K562 (cell line): ENCODE measurements at regions not wholly inside any gene's neighbourhood (a gene's known extent, or its start where the extent isn't known, plus 50 kb on each side); places are given as distances from the start of the nearest gene placed in this dataset.

ENCODE experiments used
- ATAC-seq: fragments of 200-7000 bp; cut with Tn5 transposase; 3 replicates; pipeline ENCODE4 v1.9.1; 2020; ENCODE audit warnings: moderate library complexity
- BruUV-seq: library from RNA; stranded (reverse); fragments of 400-500 nt; replicated peaks from 2 replicates; lab custom pipeline; 2021; lab: Mats Ljungman, UMichigan
- CTCF ChIA-PET: fragments of 300-600 bp; formaldehyde crosslinking; extraction: SDS; loops from one replicate; lab custom pipeline; 2021; ENCODE audit warnings: low intra/inter-chr PET ratio; lab: Yijun Ruan, JAX
- POLR2A ChIA-PET: fragments of 300-600, 350-650 bp; sonication (Branson Sonifier 250); formaldehyde crosslinking; extraction: SDS; loops from one replicate; lab custom pipeline; 2021; ENCODE audit warnings: antibody characterized with exemption, inconsistent platforms; lab: Yijun Ruan, JAX
- DNase-seq, 4 experiments: peaks; one replicate each; pipeline versions ENCODE4 v3.0.0 to v3.0.0-alpha.2; 2011 to 2018; ENCODE audit warnings: low spot score in 3 of 4, mixed read lengths in 3 of 4; ENCODE audit errors: extremely low read depth in 1 of 4
- FAIRE-seq: peaks from 2 replicates; lab custom pipeline; 2011; peaks lifted over from hg19 to GRCh38; lab: Jason Lieb, UNC
- H2AFZ ChIP-seq: 2 replicates; pipeline ENCODE4 v1.6.0; 2011; ENCODE audit warnings: low read depth, low read length, control low read depth, inconsistent platforms
- H3K27ac ChIP-seq: fragments of 200-600 bp; 3 replicates; pipeline ENCODE4 v1.8.0; 2011; ENCODE audit warnings: low read depth, mild to moderate bottlenecking, control low read depth, inconsistent platforms, low read length, moderate library complexity, mixed read lengths; ENCODE audit errors: extremely low read depth
- H3K27me3 ChIP-seq, 2 experiments: fragments of 300-600 bp in 1 of 2; 2 replicates in 1 of 2; 3 replicates in 1 of 2; pipeline versions ENCODE4 v1.6.0 to v1.8.0; 2011; ENCODE audit warnings: inconsistent platforms in 2 of 2, low read length in 2 of 2, mild to moderate bottlenecking in 1 of 2, mixed read lengths in 1 of 2, moderate library complexity in 1 of 2; ENCODE audit not compliant: control insufficient read depth in 2 of 2, insufficient read depth in 2 of 2
- H3K36me3 ChIP-seq: fragments of 300-600 bp; 3 replicates; pipeline ENCODE4 v1.8.0; 2011; ENCODE audit warnings: mild to moderate bottlenecking, low read length, inconsistent platforms; ENCODE audit not compliant: control insufficient read depth, insufficient read depth
- H3K4me1 ChIP-seq, 2 experiments: fragments of 200-600 bp in 1 of 2; replicated peaks in 1 of 2; 2 replicates in 1 of 2; 3 replicates in 1 of 2; pipeline versions ENCODE4 v1.5.1 to v1.8.0; 2011; ENCODE audit warnings: inconsistent platforms in 2 of 2, low read length in 2 of 2, mild to moderate bottlenecking in 1 of 2, mixed read lengths in 1 of 2, moderate library complexity in 1 of 2; ENCODE audit not compliant: control insufficient read depth in 2 of 2, insufficient read depth in 2 of 2
- H3K4me2 ChIP-seq: 2 replicates; pipeline ENCODE4 v1.6.1; 2011; ENCODE audit warnings: low read length, control low read depth, inconsistent platforms, mixed read lengths; ENCODE audit not compliant: insufficient read depth
- H3K4me3 ChIP-seq: fragments of 200-600 bp; sonication (generic), shearing (Covaris generic); 2 replicates; pipeline ENCODE4 v1.5.1; 2016; ENCODE audit warnings: control low read depth, inconsistent platforms
- H3K79me2 ChIP-seq: fragments of 200-600 bp; 3 replicates; pipeline ENCODE4 v1.8.0; 2011; ENCODE audit warnings: low read length, inconsistent platforms; ENCODE audit not compliant: control insufficient read depth, insufficient read depth
- H3K9ac ChIP-seq, 2 experiments: 2 replicates each; pipeline versions ENCODE4 v1.6.0 to v1.6.1; 2011; ENCODE audit warnings: low read depth in 2 of 2, low read length in 2 of 2, control low read depth in 1 of 2, inconsistent platforms in 1 of 2, mild to moderate bottlenecking in 1 of 2, mixed read lengths in 1 of 2; ENCODE audit not compliant: insufficient read depth in 1 of 2
- H3K9me1 ChIP-seq: one replicate; pipeline ENCODE4 v1.6.0; 2011; ENCODE audit warnings: inconsistent platforms, mild to moderate bottlenecking, low read length, moderate library complexity; ENCODE audit not compliant: control insufficient read depth, insufficient read depth
- H3K9me3 ChIP-seq: replicated peaks from 2 replicates; pipeline ENCODE4 v1.5.1; 2011; ENCODE audit warnings: low read depth, low read length, inconsistent platforms; ENCODE audit not compliant: control insufficient read depth, insufficient read depth
- H4K20me1 ChIP-seq: replicated peaks from 2 replicates; pipeline ENCODE4 v1.6.1; 2011; ENCODE audit warnings: low read length, inconsistent platforms, mixed read lengths; ENCODE audit not compliant: control insufficient read depth, insufficient read depth
- ELF2 ChIP-seq: fragments of 250-450 bp; sonication (Bioruptor Pico); IDR thresholded peaks from 2 replicates; pipeline ENCODE4 v1.5.0; 2021; ENCODE audit warnings: mild to moderate bottlenecking
- MEF2A ChIP-seq: IDR thresholded peaks from 2 replicates; pipeline ENCODE4 v1.6.1; 2011; ENCODE audit warnings: low read depth, mild to moderate bottlenecking, low read length, moderate library complexity; ENCODE audit not compliant: control insufficient read depth
- PCBP2 ChIP-seq: fragments of 200-400 bp; formaldehyde crosslinking; IDR thresholded peaks from 2 replicates; pipeline ENCODE4 v1.6.1; 2018; ENCODE audit warnings: low read length, low read depth, mild to moderate bottlenecking, moderate library complexity; ENCODE audit not compliant: poor library complexity, severe bottlenecking
- PRPF4 ChIP-seq: fragments of 200-400 bp; formaldehyde crosslinking; IDR thresholded peaks from one replicate; pipeline ENCODE4 v1.6.1; 2017; ENCODE audit warnings: low read length, low read depth, mild to moderate bottlenecking; ENCODE audit not compliant: insufficient read depth, poor library complexity, severe bottlenecking
- RAD21 ChIP-seq, 2 experiments: fragments of 250-450 bp in 1 of 2; fragments of 450-650 bp in 1 of 2; sonication (Bioruptor Pico) in 1 of 2; formaldehyde crosslinking in 1 of 2; IDR thresholded peaks in 1 of 2; conservative IDR thresholded peaks in 1 of 2; 2 replicates each; pipeline versions ENCODE4 v1.4.0 to v1.8.0; 2020 to 2022; ENCODE audit warnings: mild to moderate bottlenecking in 2 of 2, moderate library complexity in 1 of 2
- RB1 ChIP-seq: fragments of 450-650 bp; IDR thresholded peaks from 2 replicates; pipeline ENCODE4 v1.6.1; 2017; ENCODE audit warnings: low read depth, mild to moderate bottlenecking
- RNF2 ChIP-seq: sonication (generic); IDR thresholded peaks from 2 replicates; pipeline ENCODE4 v1.6.1; 2016
- ZNF41 ChIP-seq: fragments of 250-450 bp; sonication (Bioruptor Pico); conservative IDR thresholded peaks from 2 replicates; pipeline ENCODE4 v1.4.0; 2020; ENCODE audit warnings: mild to moderate bottlenecking
- ZNF780A ChIP-seq: fragments of 250-450 bp; sonication (Bioruptor Pico); IDR thresholded peaks from 2 replicates; pipeline ENCODE4 v1.5.0; 2021; ENCODE audit warnings: mild to moderate bottlenecking
- WGBS: fragments of 100-300 bp; shearing (Covaris generic); methylation state at CpG from one replicate; pipeline ENCODE4 v1.1.6; 2016; ENCODE audit warnings: low coverage, mixed read lengths; ENCODE audit not compliant: insufficient coverage; ENCODE audit errors: missing lambda C conversion rate; 5-methylcytosine and 5-hydroxymethylcytosine counted together
- in situ Hi-C: fragments of 300-500 bp; cut with MboI; formaldehyde crosslinking; loops from 4 replicates; pipeline ENCODE4 v1.15.0; 2018; ENCODE audit warnings: inconsistent platforms, mixed read lengths
- intact Hi-C: fragments of 100-400 bp; cut with micrococcal nuclease; formaldehyde crosslinking; loops from 2 replicates; pipeline ENCODE4 v1.14.2; 2022
- TF ChIP-seq, protein P1 (sequence below), 2 experiments: fragments of 450-650 bp; IDR thresholded peaks; 2 replicates each; pipeline ENCODE4 v1.6.1; 2016
- TF ChIP-seq, protein P2 (sequence below): sonication (generic); formaldehyde crosslinking; IDR thresholded peaks from 2 replicates; pipeline ENCODE4 v1.8.0; 2022; ENCODE audit warnings: mild to moderate bottlenecking, missing genetic modification reagents

GRCh38 chr2:173653432-173653805 is 298.7 kb downstream of the CDCA7 start:
- no peaks in the 10 kb centered on the region for H3K79me2 ChIP-seq
- no peak overlapping the region for H3K9ac ChIP-seq
- no peak overlapping the region for H3K4me3 ChIP-seq
- DNase-seq (no peak), ATAC-seq (no peak), FAIRE-seq (no peak)
- H4K20me1 ChIP-seq, result no peaks in the 10 kb centered on the region
- no TSS peak for BruUV-seq
- no peaks in the 10 kb centered on the region for H3K9me1 ChIP-seq
- H3K36me3 ChIP-seq, result no peaks in the 10 kb centered on the region
- peaks cover 13 to 15% of the 10 kb centered on the region in 2 experiments; a peak in 3 of 5 replicates for H3K27me3 ChIP-seq
- TF ChIP-seq RNF2 (no peak), PRPF4 (no peak), RB1 (no peak), RAD21 (CRISPR knock-in tag; conservative IDR thresholded peaks at IDR 0.05 in 1 of 2, IDR thresholded peaks at IDR 0.05 in 1 of 2) (no peak), PCBP2 (no peak), ZNF780A (CRISPR knock-in tag) (no peak), MEF2A (no peak), ELF2 (CRISPR knock-in tag) (no peak), ZNF41 (CRISPR knock-in tag) (no peak)
- TF ChIP-seq, protein P1, sequence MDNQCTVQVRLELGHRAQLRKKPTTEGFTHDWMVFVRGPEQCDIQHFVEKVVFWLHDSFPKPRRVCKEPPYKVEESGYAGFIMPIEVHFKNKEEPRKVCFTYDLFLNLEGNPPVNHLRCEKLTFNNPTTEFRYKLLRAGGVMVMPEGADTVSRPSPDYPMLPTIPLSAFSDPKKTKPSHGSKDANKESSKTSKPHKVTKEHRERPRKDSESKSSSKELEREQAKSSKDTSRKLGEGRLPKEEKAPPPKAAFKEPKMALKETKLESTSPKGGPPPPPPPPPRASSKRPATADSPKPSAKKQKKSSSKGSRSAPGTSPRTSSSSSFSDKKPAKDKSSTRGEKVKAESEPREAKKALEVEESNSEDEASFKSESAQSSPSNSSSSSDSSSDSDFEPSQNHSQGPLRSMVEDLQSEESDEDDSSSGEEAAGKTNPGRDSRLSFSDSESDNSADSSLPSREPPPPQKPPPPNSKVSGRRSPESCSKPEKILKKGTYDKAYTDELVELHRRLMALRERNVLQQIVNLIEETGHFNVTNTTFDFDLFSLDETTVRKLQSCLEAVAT (IDR thresholded peaks at IDR 0.05), result no peak
- TF ChIP-seq, protein P2, sequence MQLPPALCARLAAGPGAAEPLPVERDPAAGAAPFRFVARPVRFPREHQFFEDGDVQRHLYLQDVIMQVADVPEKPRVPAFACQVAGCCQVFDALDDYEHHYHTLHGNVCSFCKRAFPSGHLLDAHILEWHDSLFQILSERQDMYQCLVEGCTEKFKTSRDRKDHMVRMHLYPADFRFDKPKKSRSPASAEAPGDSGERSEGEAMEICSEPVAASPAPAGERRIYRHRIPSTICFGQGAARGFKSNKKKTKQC (CRISPR knock-in tag), result no peak
- no peaks in the 10 kb centered on the region for H3K9me3 ChIP-seq
- CTCF ChIA-PET, result no interaction called here
- H3K4me1 ChIP-seq, result no peaks in the 10 kb centered on the region
- no peak overlapping the region for H3K27ac ChIP-seq
- no peak overlapping the region for H3K4me2 ChIP-seq
- POLR2A ChIA-PET, result interaction anchor here (0.8 kb wide), 1 partner anchor 367 kb away, joined by 3 read pairs; no protein-coding TSS in a partner anchor
- WGBS, result 2% methylated on average over 6 of the region's 6 CpGs
- in situ Hi-C loops, result no loop called here
- intact Hi-C loops, result no loop called here
- no peak overlapping the region for H2AFZ ChIP-seq
